GM04504 (cell line): ENCODE measurements at regions not wholly inside any gene's neighbourhood (a gene's known extent, or its start where the extent isn't known, plus 50 kb on each side); places are given as distances from the start of the nearest gene placed in this dataset.
"Not testable (repeated sequence)": the region's sequence is repeated elsewhere in the genome, so short reads cannot be mapped to it uniquely, and the experiment has no call there.

Experiments used
- DNase-seq: peaks from one replicate; pipeline ENCODE4 v3.0.0-alpha.2; 2012; ENCODE audit warnings: low read depth

DNA sequence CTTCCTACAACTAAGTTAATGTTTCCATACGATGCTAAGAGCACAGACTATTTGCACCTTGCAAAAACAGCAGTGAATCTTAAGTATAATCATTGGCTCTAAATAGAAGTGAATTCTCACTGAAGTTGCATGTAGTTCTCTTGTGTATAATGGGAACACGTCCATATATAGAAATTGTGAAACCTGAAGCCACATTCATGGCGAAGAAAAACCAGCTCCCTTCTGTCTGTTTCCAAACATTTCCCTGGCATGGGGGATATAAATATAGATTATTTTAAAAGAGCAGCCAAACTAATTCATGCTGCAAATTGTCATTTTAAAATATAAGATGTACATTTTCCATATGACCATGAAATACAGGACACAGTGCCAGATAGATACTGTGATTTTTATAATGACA is 71.1 kb downstream of the TRAM1L1 start:
- DNase-seq, result no peak

- no peak for DNase-seq
These were observed 74.7 kb downstream of the TRAM1L1 start for GRCh38 chr4:117010671-117011070.

- no peak for DNase-seq
These were observed 84.3 kb downstream of the TRAM1L1 start for GRCh38 chr4:117001077-117001476.

DNA sequence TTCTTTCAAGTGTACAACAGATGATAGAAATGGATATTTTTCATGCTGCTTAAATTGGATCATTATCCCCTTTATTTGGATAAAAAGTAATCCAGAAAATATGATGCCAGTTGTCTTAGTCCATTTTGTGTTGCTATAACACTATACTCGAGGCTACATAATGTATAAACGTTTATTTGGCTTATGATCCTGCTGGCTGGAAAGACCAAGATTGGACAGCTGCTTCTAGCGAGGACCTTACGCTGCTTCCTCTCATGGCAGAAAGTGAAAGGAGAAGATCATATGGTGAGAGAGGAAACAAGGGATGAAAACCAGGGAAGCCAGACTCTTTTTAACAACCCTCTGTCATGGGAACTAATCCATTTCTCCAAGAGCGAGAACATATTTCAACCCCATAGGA is 102.7 kb downstream of the TRAM1L1 start:
- DNase-seq, result no peak

GRCh38 chr4:116980436-116980835 is 104.9 kb downstream of the TRAM1L1 start:
- DNase-seq, result not testable (repeated sequence)

GRCh38 chr4:116959045-116959444 is 126.3 kb downstream of the TRAM1L1 start:
- no peak for DNase-seq

- DNase-seq, result no peak
These were observed 131.4 kb downstream of the TRAM1L1 start for GRCh38 chr4:116953947-116954346.

- no peak for DNase-seq
These were observed 132.7 kb downstream of the TRAM1L1 start for GRCh38 chr4:116952530-116953136.

DNA sequence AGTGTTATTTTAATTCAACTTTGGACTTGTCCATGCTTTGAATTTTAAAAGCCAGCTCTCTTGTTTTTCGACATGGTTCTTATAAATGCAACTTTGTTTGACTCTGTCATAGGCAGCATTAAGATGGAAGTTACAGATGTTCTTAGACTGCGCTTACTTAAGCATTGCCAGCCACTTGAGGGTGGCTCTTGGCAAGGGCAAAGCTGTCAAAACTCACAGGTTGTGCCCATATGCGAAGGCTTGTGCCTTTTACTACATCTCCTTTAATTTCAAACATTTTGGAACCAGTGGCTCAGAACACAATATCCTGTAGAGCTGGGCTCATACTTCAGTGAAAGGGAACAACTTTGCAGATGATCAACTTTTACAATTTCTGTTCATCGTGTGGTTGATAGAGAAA is 135.5 kb downstream of the TRAM1L1 start:
- DNase-seq, result no peak

DNA sequence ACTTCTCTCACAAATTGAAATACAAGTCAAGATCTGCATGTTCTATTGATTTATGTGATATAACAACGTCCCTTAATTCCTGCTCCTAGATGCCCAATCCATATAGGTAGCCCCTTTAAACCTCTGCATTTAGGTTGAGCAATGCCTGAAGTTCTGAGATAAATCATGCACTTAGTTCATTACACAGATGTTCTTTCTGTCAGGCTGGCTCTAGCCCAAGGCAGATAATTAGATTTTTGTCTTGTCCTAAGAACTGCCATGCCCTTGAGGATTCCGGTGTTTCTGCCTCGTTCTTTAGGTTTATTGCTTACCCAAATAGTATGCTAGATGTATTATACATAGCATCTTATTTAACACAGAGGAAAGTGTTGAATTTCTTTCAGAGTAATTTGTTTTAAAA is 143.1 kb downstream of the TRAM1L1 start:
- DNase-seq, result no peak

DNA sequence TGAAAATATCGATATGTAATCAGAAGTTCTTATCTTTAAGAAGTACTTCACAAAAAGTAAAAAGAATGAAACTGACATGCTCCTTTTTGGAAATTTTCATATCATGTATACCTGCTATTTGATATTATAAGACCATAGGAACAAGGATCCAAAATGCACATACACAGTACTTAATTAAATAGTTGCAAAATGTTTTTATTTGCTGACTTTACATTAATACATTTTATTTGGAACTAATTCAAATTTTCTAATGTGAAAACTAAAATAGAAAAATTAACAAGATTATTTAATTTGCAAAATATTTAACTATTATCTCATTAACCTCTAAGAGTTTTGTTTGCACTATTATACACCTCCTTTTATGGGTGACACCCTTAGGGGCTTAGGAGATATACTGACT is 155.0 kb downstream of the TRAM1L1 start:
- no peak for DNase-seq

GRCh38 chr4:116926631-116927295 is 158.6 kb downstream of the TRAM1L1 start:
- no peak for DNase-seq

- no peak for DNase-seq
These were observed 159.4 kb downstream of the TRAM1L1 start for GRCh38 chr4:116925900-116926457.

- no peak for DNase-seq
These were observed 162.0 kb downstream of the TRAM1L1 start for GRCh38 chr4:116923389-116923788.

GRCh38 chr4:116913451-116913850 is 171.9 kb downstream of the TRAM1L1 start:
- no peak for DNase-seq

DNA sequence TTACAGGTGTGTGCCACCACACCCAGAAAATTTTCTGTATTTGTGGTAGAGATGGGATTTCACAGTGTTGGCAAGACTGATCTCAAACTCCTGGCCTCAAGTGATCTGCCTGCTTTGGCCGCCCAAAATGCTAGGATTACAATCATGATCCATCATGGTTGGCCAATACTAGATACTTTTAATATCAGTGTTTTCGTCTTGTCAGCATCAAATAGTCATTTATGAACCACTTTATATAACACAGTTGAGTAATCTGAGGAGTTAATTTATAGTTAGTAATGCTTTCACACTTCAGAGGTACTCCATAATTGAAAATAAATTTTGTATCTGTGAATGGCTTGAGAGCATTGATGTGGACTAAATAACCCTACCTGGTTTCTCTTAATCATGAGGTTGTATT is 178.6 kb downstream of the TRAM1L1 start:
- no peak for DNase-seq

GRCh38 chr4:116899561-116899960 is 185.8 kb downstream of the TRAM1L1 start:
- no peak for DNase-seq

DNA sequence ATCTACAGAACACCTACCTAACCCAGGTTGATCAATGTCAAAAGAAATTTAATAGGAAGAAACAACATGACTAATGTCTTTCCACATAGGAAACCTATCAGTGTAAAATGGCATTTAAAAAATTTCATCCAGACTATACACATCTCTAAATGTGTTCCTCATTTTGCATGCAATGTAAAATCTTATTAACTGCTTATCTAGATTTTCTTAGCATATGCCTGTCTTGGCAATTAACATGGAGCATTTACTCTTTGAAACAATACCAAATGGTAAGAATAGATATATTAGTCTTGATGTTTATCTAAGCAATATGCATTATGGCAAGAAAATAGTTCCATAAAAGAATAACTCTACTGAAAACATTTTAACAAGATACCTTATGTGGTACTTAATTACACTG is 199.8 kb downstream of the TRAM1L1 start:
- no peak for DNase-seq

DNA sequence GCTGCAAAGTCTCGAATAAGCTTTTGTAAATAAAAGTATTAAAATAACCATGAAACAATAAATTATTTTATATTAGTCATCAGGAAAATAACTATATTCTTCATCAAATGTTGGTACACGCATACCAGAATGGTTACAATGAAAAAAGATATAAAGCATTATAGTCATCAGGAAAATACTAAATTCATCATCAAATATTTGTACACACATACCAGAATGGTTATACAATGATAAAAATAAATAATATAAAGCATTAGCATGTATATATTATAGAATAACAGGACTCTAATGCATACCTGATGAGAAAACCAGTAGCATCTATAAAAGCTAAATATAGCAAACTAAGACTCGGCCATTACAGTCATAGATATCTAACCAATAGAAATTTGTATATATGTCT is 202.9 kb downstream of the TRAM1L1 start:
- no peak for DNase-seq

DNA sequence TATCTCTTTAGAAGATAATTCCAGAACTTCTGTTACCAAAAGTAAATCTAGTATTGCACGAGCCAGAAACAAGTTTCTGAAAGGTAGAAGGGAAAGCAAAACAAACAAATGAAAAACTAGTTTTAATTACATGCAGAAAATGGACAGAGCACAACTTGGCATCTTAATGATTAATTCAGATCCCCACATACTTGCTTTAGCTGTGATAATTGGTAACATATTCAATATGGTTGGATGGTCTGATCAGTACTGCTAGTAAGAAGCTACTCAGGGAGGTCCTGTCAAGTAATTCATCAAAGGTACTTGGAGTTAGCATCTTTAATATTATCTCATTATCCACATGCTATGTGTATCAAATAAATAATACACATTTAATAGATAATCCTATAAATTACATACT is 204.3 kb downstream of the TRAM1L1 start:
- no peak for DNase-seq

- no peak for DNase-seq
These were observed 204.8 kb downstream of the TRAM1L1 start for GRCh38 chr4:116880625-116881024.

DNA sequence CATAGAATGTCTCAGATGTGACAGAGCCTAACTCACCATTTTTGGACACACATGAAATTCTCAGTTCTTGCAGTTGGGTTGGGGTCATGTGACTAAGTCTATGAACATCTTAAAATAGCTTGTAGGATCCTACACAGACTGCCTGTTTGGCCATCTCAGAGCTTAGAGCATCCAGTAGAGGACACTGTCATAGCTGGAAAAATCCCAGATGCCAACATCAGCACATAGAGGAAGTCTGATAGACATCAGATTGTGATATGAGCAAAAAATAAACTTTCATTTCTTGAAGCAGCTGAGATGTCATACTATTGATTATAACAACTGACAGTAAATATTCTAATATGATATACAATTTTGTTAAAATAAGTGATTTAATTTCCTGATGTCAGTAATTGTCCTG is 207.1 kb downstream of the TRAM1L1 start:
- no peak for DNase-seq

- DNase-seq, result no peak
These were observed 208.3 kb downstream of the TRAM1L1 start for GRCh38 chr4:116877069-116877468.

GRCh38 chr4:116872941-116873340 is 212.4 kb downstream of the TRAM1L1 start:
- no peak for DNase-seq
